ENCODE measurements at regions not wholly inside any gene's neighbourhood (a gene's known extent, or its start where the extent isn't known, plus 50 kb on each side); places are given as distances from the start of the nearest gene placed in this dataset.

- no peak for DNase-seq
Observed at GRCh38 chr5:146940295-146940694, 61.7 kb upstream of the PPP2R2B start.

- DNase-seq: no peak
Observed at GRCh38 chr5:146944019-146944418, 65.5 kb upstream of the PPP2R2B start.

GRCh38 chr5:146944764-146945616, 66.4 kb upstream of the PPP2R2B start:
- DNase-seq: no peak

- no peak for DNase-seq
Observed at GRCh38 chr5:146945617-146946084, 67.1 kb upstream of the PPP2R2B start.

DNA sequence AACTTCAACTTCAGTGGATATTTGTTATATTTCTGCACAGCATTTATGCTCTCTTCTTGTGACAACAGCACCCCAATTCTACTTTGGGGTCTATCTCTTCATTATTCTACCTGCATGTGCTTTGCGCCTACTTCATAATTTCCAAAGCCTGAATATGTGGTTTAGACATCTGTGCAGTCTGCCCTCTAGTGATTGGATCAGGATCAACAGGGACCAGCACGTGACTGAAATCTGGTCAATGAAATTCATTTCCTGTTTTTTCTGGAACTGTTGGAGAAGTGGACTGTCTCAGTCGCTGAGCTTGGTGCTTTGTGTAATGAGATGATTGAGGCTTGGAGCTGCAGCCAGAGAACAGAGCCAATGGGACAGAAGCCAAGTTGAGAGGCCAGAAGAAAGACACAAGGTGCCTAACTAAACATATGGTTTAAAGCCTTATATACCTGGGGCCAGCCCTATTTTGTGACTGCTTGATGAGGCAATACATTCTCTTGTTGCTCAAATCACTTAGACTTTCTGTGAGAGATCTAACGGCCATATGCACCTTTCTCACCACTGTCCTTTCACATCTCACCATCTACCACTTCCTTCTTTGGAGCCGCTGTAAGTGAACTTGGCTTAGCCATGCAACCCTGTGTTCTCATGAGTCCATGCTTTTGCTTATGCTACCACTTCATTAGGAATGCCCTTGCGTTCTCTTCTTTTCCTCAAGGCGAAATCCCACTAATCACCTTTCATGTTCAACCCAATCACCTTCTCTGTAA, 68.8 kb upstream of the PPP2R2B start:
- DNase-seq: no peak

- no peak for DNase-seq
Observed at GRCh38 chr5:146948666-146949065, 70.1 kb upstream of the PPP2R2B start.

DNA sequence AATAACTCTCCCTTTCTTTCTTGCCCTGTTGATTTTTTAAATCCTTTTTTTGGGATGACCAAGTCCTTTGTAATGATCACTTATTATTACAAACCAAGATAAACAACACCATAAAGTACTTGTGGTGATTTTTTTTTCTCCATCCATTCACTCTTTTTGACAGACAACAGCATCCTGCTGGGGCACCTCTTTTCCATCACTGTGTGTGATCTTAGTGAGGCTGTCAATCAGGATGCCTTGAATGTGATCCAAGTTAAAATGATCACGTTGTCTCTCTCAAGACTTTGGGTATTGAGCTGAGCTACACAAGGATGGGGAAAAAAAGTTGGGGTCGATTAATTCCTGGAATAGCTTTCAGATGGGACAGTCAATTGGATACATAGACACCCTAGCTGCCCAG, 73.6 kb upstream of the PPP2R2B start:
- DNase-seq: no peak

- DNase-seq: no peak
Observed at GRCh38 chr5:146956217-146956616, 77.7 kb upstream of the PPP2R2B start.

- no peak for DNase-seq
Observed at GRCh38 chr5:146959360-146959759, 80.8 kb upstream of the PPP2R2B start.

- DNase-seq: no peak
Observed at GRCh38 chr5:146962801-146963355, 84.3 kb upstream of the PPP2R2B start.

GRCh38 chr5:146965761-146966659, 87.5 kb upstream of the PPP2R2B start:
- DNase-seq: peak; percentile 88

GRCh38 chr5:146967646-146968045, 89.1 kb upstream of the PPP2R2B start:
- DNase-seq: no peak

- DNase-seq: no peak
Observed at GRCh38 chr5:146971401-146971800, 92.8 kb upstream of the PPP2R2B start.

- no peak for DNase-seq
Observed at GRCh38 chr5:146986469-146986868, 107.9 kb upstream of the PPP2R2B start.

DNA sequence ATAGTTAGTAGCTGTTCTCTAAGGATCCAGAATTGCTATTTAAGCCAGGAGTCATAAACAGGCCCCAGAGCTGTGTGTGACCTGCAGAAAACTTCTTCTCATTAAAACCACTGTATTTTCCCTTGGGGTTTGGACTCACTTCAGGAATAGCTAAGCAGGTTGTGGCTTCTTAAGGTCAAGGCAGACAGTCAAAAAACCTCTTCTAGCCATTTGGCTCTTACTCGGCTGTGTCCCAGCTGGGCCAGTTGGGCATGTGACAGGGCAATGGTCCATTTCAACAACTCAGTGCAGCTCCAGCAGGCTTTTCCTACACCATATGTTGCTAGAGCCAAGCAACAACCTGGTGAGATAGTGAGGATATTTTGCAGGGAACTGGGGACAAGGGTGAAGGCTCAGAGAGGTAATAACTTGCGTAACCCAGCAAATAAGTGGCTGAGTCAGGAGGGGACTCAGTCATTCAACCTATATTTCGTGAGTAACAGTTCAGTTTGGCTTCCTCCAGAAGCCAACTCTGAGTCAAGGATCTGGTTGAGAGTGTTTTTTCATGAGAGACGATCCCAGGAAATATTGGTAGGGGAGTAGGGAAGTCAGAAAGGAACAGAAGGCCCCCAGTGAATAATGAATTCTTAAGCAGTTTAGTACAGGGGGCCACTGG, 115.4 kb upstream of the PPP2R2B start:
- DNase-seq: no peak

DNA sequence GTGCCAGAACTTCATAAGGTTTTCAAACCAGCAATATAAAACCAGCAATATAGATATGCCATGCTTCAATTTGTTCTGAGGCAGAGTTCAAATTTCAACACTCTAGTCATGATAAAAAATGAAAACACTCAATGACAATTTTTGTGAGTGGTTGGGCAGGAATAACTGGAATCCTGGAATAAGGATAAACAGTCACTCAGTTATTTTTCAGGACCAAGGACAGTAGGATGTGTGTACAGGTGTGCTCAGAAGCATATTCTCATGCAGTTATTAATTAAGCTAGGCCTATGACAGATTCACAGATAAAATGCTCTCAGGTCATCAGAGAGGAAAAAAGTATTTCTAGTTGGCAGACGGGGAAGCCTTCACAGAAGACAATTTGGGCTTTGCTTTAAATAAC, 117.3 kb upstream of the PPP2R2B start:
- no peak for DNase-seq

GRCh38 chr5:147015405-147015804, 136.8 kb upstream of the PPP2R2B start:
- DNase-seq: no peak

DNA sequence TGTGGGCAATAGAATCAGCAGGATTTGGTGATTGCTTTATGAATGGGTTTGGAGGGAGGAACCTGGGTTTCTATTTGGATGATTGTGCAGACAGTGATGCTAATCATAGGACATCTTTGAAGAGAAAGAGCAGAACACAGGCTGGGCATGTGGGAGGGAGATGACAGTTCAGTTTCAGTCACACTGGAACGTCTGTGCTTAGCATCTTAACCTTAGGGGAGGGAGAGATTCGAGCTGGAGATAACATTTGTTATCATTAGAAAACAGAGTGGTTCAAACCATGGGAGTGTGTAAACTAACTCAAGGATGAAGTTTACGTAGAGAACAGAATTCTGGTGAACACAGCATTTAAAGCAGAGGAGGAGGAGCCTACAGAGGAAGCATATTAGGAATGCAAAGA, 138.6 kb upstream of the PPP2R2B start:
- DNase-seq: no peak

DNA sequence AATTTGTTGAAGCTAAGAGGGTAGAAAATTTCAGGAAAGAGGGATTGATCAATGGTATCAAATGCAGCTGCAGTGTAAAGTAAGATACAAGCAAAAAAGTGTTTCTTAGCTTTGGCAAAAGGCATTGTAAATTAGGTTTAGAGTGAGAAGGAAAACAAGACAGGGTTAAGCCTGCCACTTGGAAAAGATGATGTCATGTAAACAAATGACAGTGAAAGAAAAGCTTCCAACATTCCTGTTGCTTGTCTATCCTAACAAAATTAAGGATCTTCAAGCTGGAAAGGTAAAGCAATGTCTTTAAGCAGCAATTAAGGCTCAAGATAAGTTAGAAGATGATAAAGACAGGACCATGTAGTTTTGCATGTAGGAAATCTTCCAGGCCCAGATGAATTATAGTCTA, 139.1 kb upstream of the PPP2R2B start:
- DNase-seq: no peak

DNA sequence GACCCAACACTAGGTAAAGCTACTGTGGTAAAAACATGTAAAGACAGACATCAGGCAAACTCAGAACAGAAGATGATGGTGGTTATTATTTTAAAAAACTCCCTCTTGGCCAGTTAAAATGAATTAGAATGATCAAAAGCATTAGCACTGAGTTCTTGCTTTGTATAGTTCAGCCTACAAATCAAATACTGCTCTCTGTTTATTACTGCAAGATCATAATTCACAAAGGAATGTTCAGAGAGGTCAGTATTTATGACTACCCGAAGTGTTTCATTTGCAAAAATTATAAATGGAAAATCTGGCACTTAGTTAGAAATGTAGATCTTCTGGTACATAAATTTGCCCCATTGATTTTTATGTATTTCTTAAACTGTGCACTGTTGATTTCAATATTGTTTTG, 140.3 kb upstream of the PPP2R2B start:
- no peak for DNase-seq

GRCh38 chr5:147036691-147037245, 158.2 kb upstream of the PPP2R2B start:
- no peak for DNase-seq

Data from dermis blood vessel endothelial cell (primary cell).